Gastrocnemius medialis (tissue), 4 donors: ENCODE measurements at regions not wholly inside any gene's neighbourhood (a gene's known extent, or its start where the extent isn't known, plus 50 kb on each side); places are given as distances from the start of the nearest gene placed in this dataset.

Source experiments
- CTCF ChIP-seq, 5 experiments: fragments of 450-650 bp in 3 of 5; fragments of 200-600 bp in 2 of 5; sonication (generic) in 2 of 5; IDR thresholded peaks in 4 of 5; conservative IDR thresholded peaks in 1 of 5; 1 replicate in 4 of 5; 2 replicates in 1 of 5; pipeline ENCODE4 v1.5.1; 2016 to 2019; ENCODE audit warnings: antibody characterized with exemption in 5 of 5, mild to moderate bottlenecking in 3 of 5, moderate library complexity in 3 of 5
- POLR2A ChIP-seq, 2 donors: fragments of 450-650 bp; IDR thresholded peaks; one replicate each; pipeline ENCODE4 v1.6.1; 2017; ENCODE audit warnings: antibody characterized with exemption in 2 of 2, mild to moderate bottlenecking in 2 of 2, moderate library complexity in 2 of 2

- TF ChIP-seq POLR2A (IDR thresholded peaks at IDR 0.05) (no peak), CTCF (IDR thresholded peaks at IDR 0.05 in 4 of 5, conservative IDR thresholded peaks at IDR 0.05 in 1 of 5) (no peak)
Measured at GRCh38 chr2:57615855-57616556, 430.6 kb upstream of the VRK2 start.
